GM12864 (cell line): ENCODE measurements at regions not wholly inside any gene's neighbourhood (a gene's known extent, or its start where the extent isn't known, plus 50 kb on each side); places are given as distances from the start of the nearest gene placed in this dataset.

Experiments
- DNase-seq: peaks from one replicate; pipeline ENCODE4 v3.0.0-alpha.2; 2011; ENCODE audit warnings: low read depth
- H3K4me3 ChIP-seq: 2 replicates; pipeline ENCODE4 v1.5.1; 2011; ENCODE audit warnings: mild to moderate bottlenecking, low read depth, low read length, control low read depth
- CTCF ChIP-seq: IDR thresholded peaks from 2 replicates; pipeline ENCODE4 v1.5.1; 2011; ENCODE audit warnings: low read depth, mild to moderate bottlenecking, moderate library complexity, low read length, control low read depth, inconsistent platforms; ENCODE audit errors: missing control alignments

GRCh38 chr10:131787961-131788360, 112.8 kb upstream of the PPP2R2D start:
- H3K4me3 ChIP-seq = no peak overlapping the region
- DNase-seq = no peak
- TF ChIP-seq CTCF = no peak

- no peak for DNase-seq
- TF ChIP-seq CTCF = no peak
- no peak overlapping the region for H3K4me3 ChIP-seq
Observed at GRCh38 chr10:131788386-131788785, 112.4 kb upstream of the PPP2R2D start.

GRCh38 chr10:131789516-131789915, 111.3 kb upstream of the PPP2R2D start:
- no peak for TF ChIP-seq CTCF
- no peak overlapping the region for H3K4me3 ChIP-seq
- no peak for DNase-seq

- no peak for TF ChIP-seq CTCF
- no peak overlapping the region for H3K4me3 ChIP-seq
- no peak for DNase-seq
Observed at GRCh38 chr10:131790021-131790420, 110.8 kb upstream of the PPP2R2D start.

GRCh38 chr10:131792011-131792651, 108.7 kb upstream of the PPP2R2D start:
- no peak for DNase-seq
- TF ChIP-seq CTCF = no peak
- H3K4me3 ChIP-seq = no peak overlapping the region

- TF ChIP-seq CTCF = no peak
- no peak for DNase-seq
Observed at GRCh38 chr10:131792809-131793208, 108.0 kb upstream of the PPP2R2D start.

GRCh38 chr10:131795761-131796160, 105.0 kb upstream of the PPP2R2D start:
- no peak for TF ChIP-seq CTCF
- no peak for DNase-seq
- no peak overlapping the region for H3K4me3 ChIP-seq

More at GRCh38 chr10:131792809-131793208, 108.0 kb upstream of the PPP2R2D start:
- H3K4me3 ChIP-seq = no peak overlapping the region
